ENCODE measurements at regions not wholly inside any gene's neighbourhood (a gene's known extent, or its start where the extent isn't known, plus 50 kb on each side); places are given as distances from the start of the nearest gene placed in this dataset.

GRCh38 chr17:77322514-77323412, 182.0 kb downstream of the SEC14L1 start (continued):
- TF ChIP-seq JUN (IDR thresholded peaks at IDR 0.05; ENCODE audit: borderline replicate concordance, low read depth, low read length) (peak; percentile 94), JUN (CRISPR knock-in tag; IDR thresholded peaks at IDR 0.05; ENCODE audit: borderline replicate concordance) (no peak), NELFE (IDR thresholded peaks at IDR 0.05; ENCODE audit: insufficient read depth, insufficient read length) (no peak), SIN3A (IDR thresholded peaks at IDR 0.05; ENCODE audit: borderline replicate concordance in 2 of 2, control insufficient read depth in 1 of 2, low read depth in 2 of 2, low read length in 2 of 2) (0 out of 4 replicates have a peak, but pooled peaks of 1 of the 2 experiments have one; percentile 4), SIX5 (IDR thresholded peaks at IDR 0.05; ENCODE audit: borderline replicate concordance in 1 of 2, insufficient read depth in 1 of 2, low read depth in 1 of 2, low read length in 2 of 2) (no peak), ZNF586 (CRISPR knock-in tag; conservative IDR thresholded peaks at IDR 0.05) (no peak), SNAPC5 (CRISPR knock-in tag; IDR thresholded peaks at IDR 0.05) (no peak), PKNOX1 (IDR thresholded peaks at IDR 0.05) (peak; percentile 44), NCOA2 (IDR thresholded peaks at IDR 0.05; ENCODE audit: partially characterized antibody in 2 of 2) (no peak), ZNF12 (CRISPR knock-in tag; IDR thresholded peaks at IDR 0.05) (no peak), PHB (CRISPR knock-in tag; IDR thresholded peaks at IDR 0.05) (no peak), ADNP (tag; IDR thresholded peaks at IDR 0.05) (no peak), SFPQ (IDR thresholded peaks at IDR 0.05; ENCODE audit: low read depth, low read length) (no peak), BMI1 (IDR thresholded peaks at IDR 0.05; ENCODE audit: low read length) (no peak), BCOR (IDR thresholded peaks at IDR 0.05) (peak; percentile 86), ZNF639 (CRISPR knock-in tag; conservative IDR thresholded peaks at IDR 0.05 in 1 of 2, IDR thresholded peaks at IDR 0.05 in 1 of 2) (no peak), POLR2AphosphoS2 (IDR thresholded peaks at IDR 0.05; ENCODE audit: low read length) (no peak), XRCC5 (IDR thresholded peaks at IDR 0.05; ENCODE audit: low read depth, low read length) (peak; percentile 47; the same call in 1 of the 2 replicates), POLR2B (IDR thresholded peaks at IDR 0.05; ENCODE audit: low read depth, partially characterized antibody) (peak; percentile 36), ARID1B (IDR thresholded peaks at IDR 0.05) (peak; percentile 78)
- TF ChIP-seq, protein P1, sequence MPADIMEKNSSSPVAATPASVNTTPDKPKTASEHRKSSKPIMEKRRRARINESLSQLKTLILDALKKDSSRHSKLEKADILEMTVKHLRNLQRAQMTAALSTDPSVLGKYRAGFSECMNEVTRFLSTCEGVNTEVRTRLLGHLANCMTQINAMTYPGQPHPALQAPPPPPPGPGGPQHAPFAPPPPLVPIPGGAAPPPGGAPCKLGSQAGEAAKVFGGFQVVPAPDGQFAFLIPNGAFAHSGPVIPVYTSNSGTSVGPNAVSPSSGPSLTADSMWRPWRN (IDR thresholded peaks at IDR 0.05; ENCODE audit: low read depth) = no peak
